Ishikawa (cell line): ENCODE measurements at regions not wholly inside any gene's neighbourhood (a gene's known extent, or its start where the extent isn't known, plus 50 kb on each side); places are given as distances from the start of the nearest gene placed in this dataset.

ENCODE experiments used
- EP300 ChIP-seq: IDR thresholded peaks from 2 replicates; pipeline ENCODE4 v1.6.1; 2012; ENCODE audit warnings: borderline replicate concordance
- NFIC ChIP-seq: IDR thresholded peaks from 2 replicates; pipeline ENCODE4 v1.6.1; 2012
- RAD21 ChIP-seq: IDR thresholded peaks from 2 replicates; pipeline ENCODE4 v1.6.1; 2012; ENCODE audit warnings: low read depth
- TCF12 ChIP-seq: IDR thresholded peaks from 2 replicates; pipeline ENCODE4 v1.6.1; 2012; ENCODE audit warnings: low read depth
- YY1 ChIP-seq: IDR thresholded peaks from 2 replicates; pipeline ENCODE4 v1.6.1; 2012; ENCODE audit warnings: low read depth
- ZBTB7A ChIP-seq: IDR thresholded peaks from 2 replicates; pipeline ENCODE4 v1.6.1; 2012; ENCODE audit warnings: low read depth
- TF ChIP-seq, protein P1 (sequence below): IDR thresholded peaks from 2 replicates; pipeline ENCODE4 v1.6.1; 2012
- TF ChIP-seq, protein P2 (sequence below): IDR thresholded peaks from 2 replicates; pipeline ENCODE4 v1.6.1; 2012; ENCODE audit warnings: low read depth, mild to moderate bottlenecking

DNA sequence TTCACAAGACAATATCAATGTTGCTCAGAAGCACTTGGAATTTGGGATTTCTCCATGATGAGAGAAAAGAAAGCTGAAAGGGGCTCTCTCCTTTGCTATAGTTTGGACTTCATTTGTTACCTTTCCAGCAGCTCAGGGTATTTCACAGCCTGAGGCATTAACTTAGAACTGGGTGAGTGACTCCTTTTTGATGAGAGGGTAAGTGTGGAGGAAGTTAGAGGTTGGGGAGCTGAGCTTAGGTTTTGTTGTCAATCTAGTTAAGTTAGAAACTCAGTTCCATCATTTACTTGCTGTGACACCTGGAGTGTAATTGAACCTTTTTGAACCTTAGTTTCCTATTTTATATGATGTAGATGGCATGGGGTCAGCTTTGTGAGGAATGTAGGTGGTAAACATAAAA, 359.1 kb downstream of the PDCD6IP start:
- no peak for TF ChIP-seq EP300
- TF ChIP-seq, protein P1, sequence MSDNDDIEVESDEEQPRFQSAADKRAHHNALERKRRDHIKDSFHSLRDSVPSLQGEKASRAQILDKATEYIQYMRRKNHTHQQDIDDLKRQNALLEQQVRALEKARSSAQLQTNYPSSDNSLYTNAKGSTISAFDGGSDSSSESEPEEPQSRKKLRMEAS = no peak
- TF ChIP-seq, protein P2, sequence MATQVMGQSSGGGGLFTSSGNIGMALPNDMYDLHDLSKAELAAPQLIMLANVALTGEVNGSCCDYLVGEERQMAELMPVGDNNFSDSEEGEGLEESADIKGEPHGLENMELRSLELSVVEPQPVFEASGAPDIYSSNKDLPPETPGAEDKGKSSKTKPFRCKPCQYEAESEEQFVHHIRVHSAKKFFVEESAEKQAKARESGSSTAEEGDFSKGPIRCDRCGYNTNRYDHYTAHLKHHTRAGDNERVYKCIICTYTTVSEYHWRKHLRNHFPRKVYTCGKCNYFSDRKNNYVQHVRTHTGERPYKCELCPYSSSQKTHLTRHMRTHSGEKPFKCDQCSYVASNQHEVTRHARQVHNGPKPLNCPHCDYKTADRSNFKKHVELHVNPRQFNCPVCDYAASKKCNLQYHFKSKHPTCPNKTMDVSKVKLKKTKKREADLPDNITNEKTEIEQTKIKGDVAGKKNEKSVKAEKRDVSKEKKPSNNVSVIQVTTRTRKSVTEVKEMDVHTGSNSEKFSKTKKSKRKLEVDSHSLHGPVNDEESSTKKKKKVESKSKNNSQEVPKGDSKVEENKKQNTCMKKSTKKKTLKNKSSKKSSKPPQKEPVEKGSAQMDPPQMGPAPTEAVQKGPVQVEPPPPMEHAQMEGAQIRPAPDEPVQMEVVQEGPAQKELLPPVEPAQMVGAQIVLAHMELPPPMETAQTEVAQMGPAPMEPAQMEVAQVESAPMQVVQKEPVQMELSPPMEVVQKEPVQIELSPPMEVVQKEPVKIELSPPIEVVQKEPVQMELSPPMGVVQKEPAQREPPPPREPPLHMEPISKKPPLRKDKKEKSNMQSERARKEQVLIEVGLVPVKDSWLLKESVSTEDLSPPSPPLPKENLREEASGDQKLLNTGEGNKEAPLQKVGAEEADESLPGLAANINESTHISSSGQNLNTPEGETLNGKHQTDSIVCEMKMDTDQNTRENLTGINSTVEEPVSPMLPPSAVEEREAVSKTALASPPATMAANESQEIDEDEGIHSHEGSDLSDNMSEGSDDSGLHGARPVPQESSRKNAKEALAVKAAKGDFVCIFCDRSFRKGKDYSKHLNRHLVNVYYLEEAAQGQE = no peak
- TF ChIP-seq NFIC = no peak
- no peak for TF ChIP-seq ZBTB7A
- no peak for TF ChIP-seq RAD21
- no peak for TF ChIP-seq YY1
- TF ChIP-seq TCF12 = no peak
